H1 (cell line): ENCODE measurements at regions not wholly inside any gene's neighbourhood (a gene's known extent, or its start where the extent isn't known, plus 50 kb on each side); places are given as distances from the start of the nearest gene placed in this dataset.

Experiments
- CTCF ChIA-PET: fragments of 300-600 bp; sonication (Branson Sonifier 250); formaldehyde crosslinking; loops from one replicate; lab custom pipeline; 2021; ENCODE audit not compliant: partially characterized antibody; lab: Charles Lee
- POLR2A ChIA-PET: fragments of 300-600 bp; sonication (Branson Sonifier 250); formaldehyde crosslinking; loops from one replicate; lab custom pipeline; 2021; ENCODE audit warnings: inconsistent platforms; ENCODE audit not compliant: partially characterized antibody; lab: Charles Lee
- DNase-seq, 2 experiments: peaks; one replicate each; pipeline versions ENCODE4 v3.0.0 to v3.0.0-alpha.2; 2010 to 2022; ENCODE audit warnings: low spot score in 2 of 2, low read depth in 1 of 2, mixed read lengths in 1 of 2
- FAIRE-seq: peaks from 2 replicates; lab custom pipeline; 2011; peaks lifted over from hg19 to GRCh38; lab: Jason Lieb, UNC
- H2AFZ ChIP-seq: 2 replicates; pipeline ENCODE4 v1.8.1; 2012; ENCODE audit warnings: low read length, inconsistent platforms
- H2AK5ac ChIP-seq: 2 replicates; pipeline ENCODE4 v1.6.1; 2013; ENCODE audit warnings: low read depth, low read length
- H2BK120ac ChIP-seq: replicated peaks from 2 replicates; pipeline ENCODE3; 2013; ENCODE audit warnings: low read depth, low read length, inconsistent platforms
- H2BK12ac ChIP-seq: 2 replicates; pipeline ENCODE4 v1.6.1; 2013; ENCODE audit warnings: low read depth, low read length
- H2BK15ac ChIP-seq: 2 replicates; pipeline ENCODE4 v1.6.1; 2013; ENCODE audit warnings: low read length
- H2BK20ac ChIP-seq: 2 replicates; pipeline ENCODE4 v1.6.1; 2013; ENCODE audit warnings: low read length
- H2BK5ac ChIP-seq: 2 replicates; pipeline ENCODE4 v1.6.1; 2013; ENCODE audit warnings: low read depth, low read length
- H3K14ac ChIP-seq: 2 replicates; pipeline ENCODE4 v1.6.1; 2013; ENCODE audit warnings: inconsistent platforms; ENCODE audit not compliant: insufficient read length
- H3K18ac ChIP-seq: 2 replicates; pipeline ENCODE4 v1.6.1; 2013; ENCODE audit warnings: low read length; ENCODE audit errors: extremely low read depth
- H3K23ac ChIP-seq: 2 replicates; pipeline ENCODE4 v1.6.1; 2013; ENCODE audit warnings: inconsistent platforms; ENCODE audit not compliant: insufficient read length
- H3K23me2 ChIP-seq: 2 replicates; pipeline ENCODE4 v1.6.1; 2013; ENCODE audit warnings: low read depth, low read length
- H3K27ac ChIP-seq: 2 replicates; pipeline ENCODE4 v1.6.1; 2011; ENCODE audit warnings: low read depth, low read length, inconsistent platforms
- H3K27me3 ChIP-seq, 4 experiments: replicated peaks in 1 of 4; 1 replicate in 1 of 4; 2 replicates in 3 of 4; pipeline versions ENCODE4 v1.6.1 to v1.8.1; 2011 to 2013; ENCODE audit warnings: low read length in 3 of 4, mild to moderate bottlenecking in 3 of 4, inconsistent platforms in 2 of 4, mixed read lengths in 2 of 4, moderate library complexity in 1 of 4; ENCODE audit not compliant: control insufficient read depth in 3 of 4, insufficient read depth in 3 of 4; ENCODE audit errors: extremely low read depth in 1 of 4
- H3K36me3 ChIP-seq, 4 experiments: 2 replicates each; pipeline versions ENCODE4 v1.6.1 to v1.8.1; 2011 to 2013; ENCODE audit warnings: mild to moderate bottlenecking in 4 of 4, low read length in 3 of 4, moderate library complexity in 2 of 4, control low read depth in 1 of 4, inconsistent platforms in 1 of 4; ENCODE audit not compliant: insufficient read depth in 4 of 4, control insufficient read depth in 2 of 4
- H3K4ac ChIP-seq: replicated peaks from 2 replicates; pipeline ENCODE3; 2013; ENCODE audit warnings: low read length, low read depth, mixed read lengths, inconsistent platforms; ENCODE audit not compliant: insufficient read length
- H3K4me1 ChIP-seq, 4 experiments: replicated peaks in 1 of 4; 1 replicate in 1 of 4; 2 replicates in 3 of 4; pipeline versions ENCODE4 v1.6.1 to v1.8.1; 2011 to 2013; ENCODE audit warnings: low read length in 3 of 4, inconsistent platforms in 2 of 4, mixed read lengths in 1 of 4; ENCODE audit not compliant: insufficient read depth in 4 of 4, control insufficient read depth in 3 of 4
- H3K4me2 ChIP-seq, 2 experiments: 2 replicates each; pipeline versions ENCODE4 v1.6.1 to v1.8.1; 2011 to 2013; ENCODE audit warnings: low read depth in 2 of 2, low read length in 2 of 2, control low read depth in 1 of 2, inconsistent platforms in 1 of 2, mild to moderate bottlenecking in 1 of 2; ENCODE audit not compliant: insufficient read depth in 1 of 2
- H3K4me3 ChIP-seq, 4 experiments: fragments of 200-600, 300-600 bp in 1 of 4; sonication (generic), shearing (Covaris generic), sonication (Bioruptor Twin) in 1 of 4; 2 replicates each; pipeline versions ENCODE4 v1.5.1 to v1.8.1; 2011 to 2016; ENCODE audit warnings: low read length in 4 of 4, low read depth in 3 of 4, control low read depth in 2 of 4, inconsistent platforms in 2 of 4, mild to moderate bottlenecking in 2 of 4, mixed read lengths in 1 of 4, moderate library complexity in 1 of 4; ENCODE audit not compliant: insufficient read depth in 2 of 4; ENCODE audit errors: extremely low read depth in 1 of 4
- H3K56ac ChIP-seq: replicated peaks from 2 replicates; pipeline ENCODE3; 2013; ENCODE audit warnings: low read depth, mild to moderate bottlenecking, mixed read lengths, low read length, inconsistent platforms; ENCODE audit not compliant: insufficient read length
- H3K79me1 ChIP-seq: 2 replicates; pipeline ENCODE4 v1.6.1; 2013; ENCODE audit warnings: low read depth, low read length, control low read depth
- H3K79me2 ChIP-seq, 2 experiments: 2 replicates each; pipeline versions ENCODE4 v1.6.1 to v1.8.1; 2012 to 2013; ENCODE audit warnings: low read length in 2 of 2, mild to moderate bottlenecking in 2 of 2, inconsistent platforms in 1 of 2; ENCODE audit not compliant: insufficient read depth in 2 of 2, control insufficient read depth in 1 of 2
- H3K9ac ChIP-seq, 4 experiments: replicated peaks in 1 of 4; 1 replicate in 1 of 4; 2 replicates in 3 of 4; pipeline versions ENCODE4 v1.6.1 to v1.8.1; 2011 to 2013; ENCODE audit warnings: low read depth in 3 of 4, low read length in 3 of 4, control low read depth in 2 of 4, mild to moderate bottlenecking in 2 of 4, moderate library complexity in 2 of 4, inconsistent platforms in 1 of 4; ENCODE audit errors: extremely low read depth in 1 of 4
- H3K9me3 ChIP-seq, 2 experiments: 2 replicates each; pipeline versions ENCODE4 v1.6.1 to v1.8.1; 2012 to 2013; ENCODE audit warnings: mild to moderate bottlenecking in 2 of 2, moderate library complexity in 2 of 2, control low read depth in 1 of 2, inconsistent platforms in 1 of 2, low read depth in 1 of 2, low read length in 1 of 2, mixed read lengths in 1 of 2; ENCODE audit not compliant: insufficient read depth in 2 of 2
- H4K20me1 ChIP-seq, 2 experiments: replicated peaks in 1 of 2; 2 replicates each; pipeline versions ENCODE3 to v1.8.1; 2011 to 2013; ENCODE audit warnings: inconsistent platforms in 2 of 2, low read length in 2 of 2, mild to moderate bottlenecking in 1 of 2; ENCODE audit not compliant: insufficient read depth in 2 of 2, control insufficient read depth in 1 of 2
- H4K5ac ChIP-seq: 2 replicates; pipeline ENCODE4 v1.6.1; 2013; ENCODE audit warnings: low read length, low read depth, mixed read lengths, inconsistent platforms; ENCODE audit not compliant: insufficient read length
- H4K8ac ChIP-seq: 2 replicates; pipeline ENCODE4 v1.8.0; 2013; ENCODE audit warnings: mild to moderate bottlenecking, moderate library complexity, low read length, inconsistent platforms; ENCODE audit not compliant: insufficient read depth; ENCODE audit errors: extremely low read depth
- H4K91ac ChIP-seq: replicated peaks from 2 replicates; pipeline ENCODE3; 2013; ENCODE audit warnings: low read length, mixed read lengths, inconsistent platforms; ENCODE audit not compliant: insufficient read length
- CTBP2 ChIP-seq: IDR thresholded peaks from 2 replicates; pipeline ENCODE4 v1.7.0; 2011; ENCODE audit warnings: borderline replicate concordance, mild to moderate bottlenecking, moderate library complexity, mixed read lengths, low read length; ENCODE audit not compliant: insufficient read depth, insufficient read length
- TEAD4 ChIP-seq: IDR thresholded peaks from 2 replicates; pipeline ENCODE4 v1.6.1; 2012; ENCODE audit warnings: low read depth, low read length, inconsistent platforms, mixed read lengths
- WGBS, 2 experiments: shearing (Covaris generic) in 1 of 2; methylation state at CpG; one replicate each; pipeline versions ENCODE4 v1.1.6 to v1.1.7; 2013 to 2015; ENCODE audit warnings: low lambda C conversion rate in 2 of 2, mixed read lengths in 2 of 2, inconsistent platforms in 1 of 2, low coverage in 1 of 2, missing lambda C conversion rate in 1 of 2; ENCODE audit not compliant: insufficient replicate concordance in 2 of 2, insufficient coverage in 1 of 2, insufficient read length in 1 of 2; ENCODE audit errors: extremely low coverage in 1 of 2, missing lambda C conversion rate in 1 of 2; 5-methylcytosine and 5-hydroxymethylcytosine counted together

GRCh38 chr9:13597427-13597826, 317.9 kb upstream of the MPDZ start:
- no peaks in the 10 kb centered on the region for H3K79me1 ChIP-seq
- no peak overlapping the region for H3K56ac ChIP-seq
- no peak overlapping the region for H3K14ac ChIP-seq
- H2BK20ac ChIP-seq = no peak overlapping the region
- H2AFZ ChIP-seq = no peak overlapping the region
- no peak overlapping the region for H2BK12ac ChIP-seq
- no peak overlapping the region for H4K8ac ChIP-seq
- peak overlapping the region; percentile 83 for H4K5ac ChIP-seq
- peaks cover 0 to 9% (median 2%) of the 10 kb centered on the region in 4 experiments; a peak in 3 of 7 replicates for H3K4me1 ChIP-seq
- POLR2A ChIA-PET = no interaction called here
- H3K23me2 ChIP-seq = no peaks in the 10 kb centered on the region
- H3K4me3 ChIP-seq = no peak overlapping the region
- H3K9me3 ChIP-seq = no peaks in the 10 kb centered on the region
- H2BK15ac ChIP-seq = no peak overlapping the region
- H3K18ac ChIP-seq = no peak overlapping the region
- H3K27me3 ChIP-seq = no peaks in the 10 kb centered on the region
- no peaks in the 10 kb centered on the region for H3K36me3 ChIP-seq
- FAIRE-seq = peak; percentile 66
- H2BK120ac ChIP-seq = no peak overlapping the region
- WGBS, 2 experiments = 45% methylated on average over 5 of the region's 5 CpGs; no CpG with 5 or more reads in 1 of the 2 experiments
- H3K79me2 ChIP-seq = no peaks in the 10 kb centered on the region
- no peak for TF ChIP-seq CTBP2
- TF ChIP-seq TEAD4 = peak; percentile 23; the same call in 1 of the 2 replicates
- TF ChIP-seq, all 59 proteins: peak for 1
- Histone ChIP-seq H2BK5ac (no peak overlapping the region), H3K27ac (no peak overlapping the region), H3K23ac (no peak overlapping the region), H3K4me2 (0 out of 4 replicates have a peak overlapping the region, but pooled peaks of 1 of the 2 experiments have one; percentile 5), H4K20me1 (no peaks in the 10 kb centered on the region), H3K9ac (no peak overlapping the region), H3K4ac (no peak overlapping the region), H4K91ac (no peak overlapping the region), H2AK5ac (no peak overlapping the region)
- CTCF ChIA-PET = interaction anchor here (0.7 to 1.4 kb wide), 4 partner anchors 91 to 1446 kb away, joined by 3 to 4 read pairs (median 3); no protein-coding TSS in a partner anchor
- DNase-seq = no peak
